ENCODE measurements at regions not wholly inside any gene's neighbourhood (a gene's known extent, or its start where the extent isn't known, plus 50 kb on each side); places are given as distances from the start of the nearest gene placed in this dataset.

- TF ChIP-seq, protein P1, sequence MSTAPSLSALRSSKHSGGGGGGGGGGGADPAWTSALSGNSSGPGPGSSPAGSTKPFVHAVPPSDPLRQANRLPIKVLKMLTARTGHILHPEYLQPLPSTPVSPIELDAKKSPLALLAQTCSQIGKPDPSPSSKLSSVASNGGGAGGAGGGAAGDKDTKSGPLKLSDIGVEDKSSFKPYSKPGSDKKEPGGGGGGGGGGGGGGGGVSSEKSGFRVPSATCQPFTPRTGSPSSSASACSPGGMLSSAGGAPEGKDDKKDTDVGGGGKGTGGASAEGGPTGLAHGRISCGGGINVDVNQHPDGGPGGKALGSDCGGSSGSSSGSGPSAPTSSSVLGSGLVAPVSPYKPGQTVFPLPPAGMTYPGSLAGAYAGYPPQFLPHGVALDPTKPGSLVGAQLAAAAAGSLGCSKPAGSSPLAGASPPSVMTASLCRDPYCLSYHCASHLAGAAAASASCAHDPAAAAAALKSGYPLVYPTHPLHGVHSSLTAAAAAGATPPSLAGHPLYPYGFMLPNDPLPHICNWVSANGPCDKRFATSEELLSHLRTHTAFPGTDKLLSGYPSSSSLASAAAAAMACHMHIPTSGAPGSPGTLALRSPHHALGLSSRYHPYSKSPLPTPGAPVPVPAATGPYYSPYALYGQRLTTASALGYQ (CRISPR knock-in tag; IDR thresholded peaks at IDR 0.05) = peak; percentile 69; the same call in 1 of the 2 replicates
- TF ChIP-seq ZNF510 (CRISPR knock-in tag; IDR thresholded peaks at IDR 0.05; ENCODE audit: low read depth) = no peak
- 0 out of 2 replicates have a peak, but pooled peaks have one; percentile 61 for TF ChIP-seq CBX5 (CRISPR knock-in tag; IDR thresholded peaks at IDR 0.05; ENCODE audit: borderline replicate concordance)
- TF ChIP-seq GTF3A (CRISPR knock-in tag; conservative IDR thresholded peaks at IDR 0.05) = no peak
- no peak for TF ChIP-seq GLI4 (CRISPR knock-in tag; IDR thresholded peaks at IDR 0.05; ENCODE audit: borderline replicate concordance)
- TF ChIP-seq TP53 (CRISPR knock-in tag; conservative IDR thresholded peaks at IDR 0.05) = no peak
- no peak for TF ChIP-seq HNRNPUL1 (IDR thresholded peaks at IDR 0.05; ENCODE audit: low read depth, low read length)
- no peak for TF ChIP-seq ZNF383 (CRISPR knock-in tag; IDR thresholded peaks at IDR 0.05; ENCODE audit: borderline replicate concordance)
- no peak for TF ChIP-seq ATF7-NPFF (CRISPR knock-in tag; IDR thresholded peaks at IDR 0.05; ENCODE audit: low read depth)
- TF ChIP-seq SMARCE1 (IDR thresholded peaks at IDR 0.05; ENCODE audit: borderline replicate concordance) = no peak
- TF ChIP-seq AHR (CRISPR knock-in tag; IDR thresholded peaks at IDR 0.05) = no peak
- TF ChIP-seq, protein P2, sequence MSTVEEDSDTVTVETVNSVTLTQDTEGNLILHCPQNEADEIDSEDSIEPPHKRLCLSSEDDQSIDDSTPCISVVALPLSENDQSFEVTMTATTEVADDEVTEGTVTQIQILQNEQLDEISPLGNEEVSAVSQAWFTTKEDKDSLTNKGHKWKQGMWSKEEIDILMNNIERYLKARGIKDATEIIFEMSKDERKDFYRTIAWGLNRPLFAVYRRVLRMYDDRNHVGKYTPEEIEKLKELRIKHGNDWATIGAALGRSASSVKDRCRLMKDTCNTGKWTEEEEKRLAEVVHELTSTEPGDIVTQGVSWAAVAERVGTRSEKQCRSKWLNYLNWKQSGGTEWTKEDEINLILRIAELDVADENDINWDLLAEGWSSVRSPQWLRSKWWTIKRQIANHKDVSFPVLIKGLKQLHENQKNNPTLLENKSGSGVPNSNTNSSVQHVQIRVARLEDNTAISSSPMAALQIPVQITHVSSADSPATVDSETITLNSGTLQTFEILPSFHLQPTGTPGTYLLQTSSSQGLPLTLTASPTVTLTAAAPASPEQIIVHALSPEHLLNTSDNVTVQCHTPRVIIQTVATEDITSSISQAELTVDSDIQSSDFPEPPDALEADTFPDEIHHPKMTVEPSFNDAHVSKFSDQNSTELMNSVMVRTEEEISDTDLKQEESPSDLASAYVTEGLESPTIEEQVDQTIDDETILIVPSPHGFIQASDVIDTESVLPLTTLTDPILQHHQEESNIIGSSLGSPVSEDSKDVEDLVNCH (CRISPR knock-in tag; IDR thresholded peaks at IDR 0.05) = no peak
- TF ChIP-seq POLR2AphosphoS2 (IDR thresholded peaks at IDR 0.05; ENCODE audit: low read depth, low read length) = no peak
- no peak for TF ChIP-seq GPN1 (CRISPR knock-in tag; IDR thresholded peaks at IDR 0.05; ENCODE audit: borderline replicate concordance)
- TF ChIP-seq CENPX (CRISPR knock-in tag; IDR thresholded peaks at IDR 0.05) = no peak
- TF ChIP-seq ZNF263 (CRISPR knock-in tag; IDR thresholded peaks at IDR 0.05) = no peak
- TF ChIP-seq TCF7L2 (IDR thresholded peaks at IDR 0.05; ENCODE audit: low read depth, low read length) = no peak
- no peak for TF ChIP-seq TRIM24 (CRISPR knock-in tag; IDR thresholded peaks at IDR 0.05)
- 0 out of 2 replicates have a peak, but pooled peaks have one; percentile 15 for TF ChIP-seq ZNF629 (CRISPR knock-in tag; conservative IDR thresholded peaks at IDR 0.05)
- TF ChIP-seq, protein P3, sequence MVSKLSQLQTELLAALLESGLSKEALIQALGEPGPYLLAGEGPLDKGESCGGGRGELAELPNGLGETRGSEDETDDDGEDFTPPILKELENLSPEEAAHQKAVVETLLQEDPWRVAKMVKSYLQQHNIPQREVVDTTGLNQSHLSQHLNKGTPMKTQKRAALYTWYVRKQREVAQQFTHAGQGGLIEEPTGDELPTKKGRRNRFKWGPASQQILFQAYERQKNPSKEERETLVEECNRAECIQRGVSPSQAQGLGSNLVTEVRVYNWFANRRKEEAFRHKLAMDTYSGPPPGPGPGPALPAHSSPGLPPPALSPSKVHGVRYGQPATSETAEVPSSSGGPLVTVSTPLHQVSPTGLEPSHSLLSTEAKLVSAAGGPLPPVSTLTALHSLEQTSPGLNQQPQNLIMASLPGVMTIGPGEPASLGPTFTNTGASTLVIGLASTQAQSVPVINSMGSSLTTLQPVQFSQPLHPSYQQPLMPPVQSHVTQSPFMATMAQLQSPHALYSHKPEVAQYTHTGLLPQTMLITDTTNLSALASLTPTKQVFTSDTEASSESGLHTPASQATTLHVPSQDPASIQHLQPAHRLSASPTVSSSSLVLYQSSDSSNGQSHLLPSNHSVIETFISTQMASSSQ (IDR thresholded peaks at IDR 0.05; ENCODE audit: low read depth) = peak; percentile 63
- TF ChIP-seq, protein P3 (CRISPR knock-in tag; IDR thresholded peaks at IDR 0.05; ENCODE audit: borderline replicate concordance) = peak; percentile 65; the same call in 1 of the 2 replicates
- no peak for TF ChIP-seq ZNF367 (CRISPR knock-in tag; IDR thresholded peaks at IDR 0.05; ENCODE audit: borderline replicate concordance)
- TF ChIP-seq SP5 (CRISPR knock-in tag; IDR thresholded peaks at IDR 0.05; ENCODE audit: borderline replicate concordance, low read depth) = peak; percentile 76; the same call in 1 of the 2 replicates
Observed at GRCh38 chr7:17408245-17408903, 109.9 kb downstream of the AHR start (continued).

All from HepG2 (cell line).